ENCODE measurements at regions not wholly inside any gene's neighbourhood (a gene's known extent, or its start where the extent isn't known, plus 50 kb on each side); places are given as distances from the start of the nearest gene placed in this dataset.

DNA sequence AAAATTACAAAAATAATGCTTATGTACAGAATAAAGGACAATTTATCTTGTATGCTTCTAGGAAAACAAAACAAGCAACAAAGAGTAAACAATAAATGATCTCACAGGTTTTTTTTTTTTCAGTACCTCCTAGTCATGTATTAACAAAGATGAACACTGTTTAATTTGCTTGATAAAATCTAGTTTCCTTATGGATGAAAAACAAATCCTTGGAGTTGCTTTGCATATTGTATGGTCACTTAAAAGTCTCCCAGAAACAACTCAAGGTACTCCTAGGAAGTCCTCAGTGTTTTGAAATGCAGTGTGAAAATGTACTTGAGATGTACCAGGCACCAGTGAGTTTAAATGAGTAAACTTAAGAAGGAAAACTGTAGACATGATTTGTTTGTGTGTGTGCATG lies 686.0 kb upstream of the BRINP3 start:
- no peak for DNase-seq

GRCh38 chr1:191174298-191174697 lies 696.6 kb upstream of the BRINP3 start:
- peak; percentile 80 for DNase-seq

GRCh38 chr1:191176131-191176530 lies 698.5 kb upstream of the BRINP3 start:
- no peak for DNase-seq

- DNase-seq, result no peak
These were observed 729.0 kb upstream of the BRINP3 start for GRCh38 chr1:191206513-191207207.

GRCh38 chr1:191222206-191222605 lies 744.5 kb upstream of the BRINP3 start:
- no peak for DNase-seq

GRCh38 chr1:191240925-191241324 lies 763.3 kb upstream of the BRINP3 start:
- DNase-seq, result no peak

GRCh38 chr1:191255354-191256054 lies 777.8 kb upstream of the BRINP3 start:
- no peak for DNase-seq

- DNase-seq, result no peak
These were observed 779.3 kb upstream of the BRINP3 start for GRCh38 chr1:191256917-191257316.

DNA sequence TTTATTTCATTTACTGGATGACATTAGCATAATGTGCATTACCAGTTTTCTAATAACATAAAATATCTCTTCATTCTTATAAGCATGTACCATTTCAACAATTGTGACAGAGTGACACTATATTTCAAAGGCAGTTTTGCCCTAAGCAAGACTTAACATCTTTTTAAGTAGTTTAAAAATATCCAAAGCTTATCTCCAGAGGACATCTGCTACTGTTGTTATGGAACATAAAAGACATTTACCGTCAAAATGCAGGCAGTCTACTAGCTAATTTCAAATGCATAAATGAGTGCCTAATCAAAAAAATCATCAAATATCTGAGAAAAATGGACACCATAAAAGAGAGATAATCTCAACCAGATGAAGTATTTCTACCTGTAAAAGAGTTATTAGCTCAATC lies 782.4 kb upstream of the BRINP3 start:
- no peak for DNase-seq

GRCh38 chr1:191261111-191261510 lies 783.4 kb upstream of the BRINP3 start:
- DNase-seq, result peak; percentile 49

GRCh38 chr1:191279266-191279800 lies 801.7 kb upstream of the BRINP3 start:
- no peak for DNase-seq

DNA sequence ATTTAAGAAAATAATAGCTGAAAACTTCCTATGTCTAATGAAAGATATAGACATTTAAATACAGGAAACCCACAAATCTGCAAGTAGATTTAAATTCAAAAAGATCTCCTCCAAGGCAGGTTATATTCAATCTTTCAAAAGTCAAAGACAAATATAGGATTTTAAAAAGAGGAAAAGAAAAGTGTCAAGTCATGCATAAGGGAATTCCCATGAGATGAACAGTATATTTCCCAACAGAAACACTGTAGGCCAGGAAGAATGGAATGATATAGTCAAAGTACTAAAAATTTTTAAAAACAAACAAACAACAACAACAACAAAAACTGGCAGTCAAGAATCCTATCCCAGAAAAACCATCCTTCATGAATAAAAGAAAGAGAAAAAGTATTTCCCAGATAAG lies 806.5 kb upstream of the BRINP3 start:
- no peak for DNase-seq

DNA sequence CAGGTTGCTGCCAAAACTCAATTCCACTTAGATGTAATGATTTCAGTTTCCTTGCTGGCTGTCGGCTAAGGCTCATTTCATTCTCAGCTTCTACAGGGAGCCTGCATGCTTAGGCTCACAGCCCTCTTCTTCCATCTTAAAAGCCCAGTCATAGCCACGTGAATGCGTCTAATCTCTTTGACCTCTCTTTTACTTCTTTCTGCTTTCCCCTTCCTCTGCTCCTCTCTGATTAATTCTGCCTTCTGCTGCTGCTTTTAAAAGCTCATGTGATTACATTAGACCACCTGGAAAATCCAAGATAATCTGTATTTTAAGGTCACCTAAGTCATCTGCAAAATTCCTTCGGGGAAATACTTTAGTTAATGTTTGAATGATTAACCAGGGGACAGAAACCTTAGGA lies 812.8 kb upstream of the BRINP3 start:
- no peak for DNase-seq

GRCh38 chr1:191305370-191305769 lies 827.7 kb upstream of the BRINP3 start:
- no peak for DNase-seq

- DNase-seq, result no peak
These were observed 829.3 kb upstream of the BRINP3 start for GRCh38 chr1:191306916-191307315.

DNA sequence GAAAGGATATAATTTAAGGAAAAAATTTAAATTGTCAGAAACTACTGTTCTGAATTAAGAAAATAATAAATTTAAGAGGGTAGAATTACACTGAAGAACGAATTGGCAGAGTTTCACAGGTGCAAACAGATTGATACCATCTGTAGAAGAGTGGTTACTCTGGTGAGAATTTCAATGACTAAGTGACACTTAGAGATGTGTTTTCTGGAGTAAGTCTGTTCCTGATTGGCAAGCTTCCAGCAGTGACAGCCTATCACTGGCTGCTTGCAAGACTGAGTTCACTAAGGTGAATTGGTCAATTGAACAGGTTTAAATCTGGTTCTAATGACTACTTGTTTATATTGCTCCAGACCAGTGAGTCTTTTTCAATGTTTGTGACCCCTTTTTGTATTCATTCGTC lies 838.2 kb upstream of the RGS18 start:
- DNase-seq, result no peak

DNA sequence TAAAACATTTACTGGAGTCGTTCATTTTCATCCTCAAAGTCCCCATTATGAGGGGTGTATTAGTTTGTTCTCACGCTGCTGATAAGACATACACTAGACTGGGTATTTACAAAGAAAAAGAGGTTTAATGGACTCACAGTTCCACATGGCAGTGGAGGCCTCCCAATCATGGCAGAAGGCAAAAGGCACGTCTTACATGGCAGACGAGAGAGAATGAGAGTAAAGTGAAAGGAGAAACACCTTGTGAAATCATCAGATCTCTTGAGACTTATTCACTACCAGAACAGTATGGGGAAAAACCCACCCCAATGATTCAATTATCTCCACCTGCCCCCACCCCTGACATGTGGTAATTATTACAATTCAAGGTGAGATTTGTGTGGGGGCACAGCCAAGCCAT lies 830.4 kb upstream of the RGS18 start:
- no peak for DNase-seq

DNA sequence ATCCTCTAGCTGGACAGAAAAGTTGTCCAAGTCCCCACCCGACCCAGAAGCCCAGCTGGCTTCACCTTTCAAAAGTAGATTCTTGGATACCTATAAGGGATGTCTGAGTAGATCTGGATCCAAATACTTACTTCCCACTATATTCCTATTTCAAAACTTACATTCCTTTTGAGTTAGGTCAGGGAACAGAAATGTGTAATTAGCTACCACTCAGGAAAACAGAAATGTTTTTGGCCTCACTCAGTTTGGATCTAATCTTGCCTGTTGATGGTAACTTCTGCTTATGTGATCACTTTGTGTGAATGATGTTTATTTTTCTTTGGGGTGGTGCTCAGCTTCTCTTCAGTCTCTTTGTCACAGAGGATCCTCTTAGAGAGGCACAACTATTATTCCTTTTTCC lies 814.4 kb upstream of the RGS18 start:
- no peak for DNase-seq

DNA sequence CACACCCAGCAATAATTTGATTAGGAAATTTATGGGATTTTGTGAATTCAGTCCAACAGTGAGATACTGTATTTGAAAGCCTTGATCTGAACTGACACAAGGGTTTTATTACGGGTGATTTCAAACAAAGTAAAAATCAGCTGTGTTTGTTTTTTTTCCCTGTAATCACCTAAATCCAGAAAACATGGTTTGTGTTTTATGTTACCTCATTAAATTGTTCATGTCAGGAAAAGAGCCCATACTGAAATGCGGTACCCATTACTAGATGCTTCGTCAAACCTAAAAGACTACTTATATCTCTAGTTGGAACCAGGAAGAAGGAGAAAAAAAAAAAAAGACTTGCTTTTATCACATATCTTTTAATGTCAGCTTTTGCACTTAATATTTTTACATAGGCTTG lies 811.9 kb upstream of the RGS18 start:
- DNase-seq, result no peak

DNA sequence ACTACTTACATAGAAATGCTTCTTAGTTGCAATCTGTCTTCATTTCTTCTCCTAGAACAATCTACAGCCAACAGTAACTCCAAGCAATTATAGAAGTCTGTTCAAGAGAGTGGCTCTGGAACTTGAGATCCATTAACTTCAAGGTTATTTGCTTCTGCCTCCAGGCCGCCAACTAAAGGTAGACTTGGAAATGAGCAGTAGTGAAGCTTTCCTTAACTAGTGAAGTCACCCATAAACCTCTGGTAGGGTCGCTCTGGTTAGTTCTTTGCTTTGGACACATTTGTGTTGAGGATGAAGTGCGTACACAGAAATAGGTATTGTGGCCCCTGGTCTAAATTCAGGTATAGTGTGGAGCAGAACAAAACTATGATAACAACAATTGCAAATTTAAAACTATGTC lies 809.9 kb upstream of the RGS18 start:
- no peak for DNase-seq

GRCh38 chr1:191350938-191351337 lies 807.3 kb upstream of the RGS18 start:
- DNase-seq, result no peak

GRCh38 chr1:191358724-191359123 lies 799.5 kb upstream of the RGS18 start:
- no peak for DNase-seq

DNA sequence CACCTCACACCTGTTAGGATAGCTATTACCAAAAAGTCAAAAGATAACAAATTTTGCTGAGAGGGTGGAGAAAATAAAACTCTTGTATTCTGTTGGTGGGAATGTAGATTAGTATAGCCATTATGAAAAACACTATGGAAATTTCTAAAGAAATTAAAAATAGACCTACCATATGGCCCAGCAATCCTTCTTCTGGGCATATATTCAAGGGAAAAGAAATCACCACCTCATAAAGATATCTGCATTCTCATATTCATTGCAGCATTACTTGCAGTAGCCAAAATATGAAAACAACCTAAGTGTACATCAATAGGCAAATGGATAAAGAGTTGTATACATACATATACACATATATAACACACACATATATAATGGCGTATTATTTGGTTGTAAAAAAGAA lies 791.6 kb upstream of the RGS18 start:
- no peak for DNase-seq

- DNase-seq, result no peak
These were observed 789.2 kb upstream of the RGS18 start for GRCh38 chr1:191368891-191369654.

Data from inflammatory macrophage treated with lipopolysaccharide for 4 hours (primary cell).